Upper lobe of left lung (tissue), 4 donors: ENCODE measurements at regions not wholly inside any gene's neighbourhood (a gene's known extent, or its start where the extent isn't known, plus 50 kb on each side); places are given as distances from the start of the nearest gene placed in this dataset.

Source experiments
- CTCF ChIP-seq, 6 experiments: fragments of 450-650 bp in 4 of 6; fragments of 200-600 bp in 2 of 6; sonication (generic) in 2 of 6; IDR thresholded peaks; one replicate each; pipeline ENCODE4 v1.5.1; 2016 to 2019; ENCODE audit warnings: antibody characterized with exemption in 6 of 6
- EP300 ChIP-seq, 4 donors: sonication (generic); formaldehyde crosslinking; IDR thresholded peaks; one replicate each; pipeline ENCODE4 v1.5.1; 2017; ENCODE audit warnings: antibody characterized with exemption in 4 of 4, control low read depth in 2 of 4

DNA sequence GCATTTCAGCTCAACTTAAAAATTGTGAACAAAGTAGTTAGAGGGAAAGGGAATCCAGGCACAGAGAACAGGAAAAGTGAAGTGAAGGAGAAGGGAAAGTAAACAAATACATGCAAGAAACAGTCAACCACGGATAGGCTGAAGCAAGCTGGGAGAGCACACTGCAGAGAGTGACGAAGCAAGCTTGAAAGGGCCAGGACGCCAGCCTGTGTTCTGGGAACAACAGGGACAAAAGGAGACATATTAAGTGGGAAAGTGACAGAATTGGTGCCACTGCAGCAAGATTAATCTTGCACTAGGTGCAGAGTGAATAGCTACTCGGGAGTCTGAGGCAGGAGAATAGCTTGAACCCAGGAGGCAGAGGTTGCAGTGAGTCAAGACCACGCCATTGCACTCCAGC is 197.3 kb downstream of the SOX11 start:
- TF ChIP-seq CTCF (IDR thresholded peaks at IDR 0.05) (no peak), EP300 (IDR thresholded peaks at IDR 0.05) (no peak)
